Calu3 (cell line): ENCODE measurements at regions not wholly inside any gene's neighbourhood (a gene's known extent, or its start where the extent isn't known, plus 50 kb on each side); places are given as distances from the start of the nearest gene placed in this dataset.

Source experiments
- BruUV-seq: library from RNA; stranded (reverse); fragments of 400-500 nt; replicated peaks from 2 replicates; lab custom pipeline; 2021; lab: Mats Ljungman, UMichigan
- CTCF ChIA-PET: fragments of 300-600 bp; sonication (Branson Sonifier 250); formaldehyde crosslinking; loops from one replicate; lab custom pipeline; 2022; ENCODE audit warnings: antibody characterized with exemption; lab: Charles Lee
- DNase-seq: peaks from one replicate; pipeline ENCODE4 v3.0.0; 2022
- H3K27ac Mint-ChIP-seq: one replicate; pipeline ENCODE4 v1.8.0; 2022; ENCODE audit warnings: mixed read lengths; ENCODE audit not compliant: unreplicated experiment
- H3K27me3 Mint-ChIP-seq: one replicate; pipeline ENCODE4 v1.8.0; 2022; ENCODE audit warnings: mixed read lengths; ENCODE audit not compliant: unreplicated experiment
- H3K36me3 Mint-ChIP-seq: one replicate; pipeline ENCODE4 v1.8.0; 2022; ENCODE audit warnings: mild to moderate bottlenecking, moderate library complexity, mixed read lengths; ENCODE audit not compliant: insufficient read depth, unreplicated experiment
- H3K4me1 Mint-ChIP-seq: one replicate; pipeline ENCODE4 v1.8.0; 2022; ENCODE audit warnings: mild to moderate bottlenecking, low read depth, mixed read lengths; ENCODE audit not compliant: unreplicated experiment
- H3K4me3 Mint-ChIP-seq: one replicate; pipeline ENCODE4 v1.8.0; 2022; ENCODE audit warnings: mild to moderate bottlenecking, low read depth, moderate library complexity, mixed read lengths; ENCODE audit not compliant: unreplicated experiment
- H3K9me3 Mint-ChIP-seq: one replicate; pipeline ENCODE4 v1.8.0; 2022; ENCODE audit warnings: low read depth, mixed read lengths; ENCODE audit not compliant: unreplicated experiment
- CTCF ChIP-seq: fragments of 200-600 bp; IDR thresholded peaks from one replicate; pipeline ENCODE4 v1.8.0; 2022; ENCODE audit warnings: antibody characterized with exemption; ENCODE audit not compliant: unreplicated experiment
- intact Hi-C: fragments of 100-400 bp; cut with micrococcal nuclease; formaldehyde crosslinking; loops from one replicate; pipeline ENCODE4 v1.10.0; 2022; ENCODE audit not compliant: unreplicated experiment

- H3K9me3 Mint-ChIP-seq = peaks cover 4% of the 10 kb centered on the region
- no peaks in the 10 kb centered on the region for H3K4me1 Mint-ChIP-seq
- no peak for TF ChIP-seq CTCF
- H3K27me3 Mint-ChIP-seq = no peaks in the 10 kb centered on the region
- no TSS peak for BruUV-seq
- no peaks in the 10 kb centered on the region for H3K36me3 Mint-ChIP-seq
- intact Hi-C loops = no loop called here
- H3K27ac Mint-ChIP-seq = no peak overlapping the region
- H3K4me3 Mint-ChIP-seq = no peak overlapping the region
- CTCF ChIA-PET = no interaction called here
- DNase-seq = no peak
Observed at GRCh38 chr5:23157169-23157568, 304.0 kb upstream of the CDH12 start.

- BruUV-seq = no TSS peak
- H3K36me3 Mint-ChIP-seq = no peaks in the 10 kb centered on the region
- H3K27ac Mint-ChIP-seq = no peak overlapping the region
- no peak overlapping the region for H3K4me3 Mint-ChIP-seq
- intact Hi-C loops = no loop called here
- CTCF ChIA-PET = no interaction called here
- no peak for TF ChIP-seq CTCF
- DNase-seq = no peak
- no peaks in the 10 kb centered on the region for H3K27me3 Mint-ChIP-seq
- H3K4me1 Mint-ChIP-seq = no peaks in the 10 kb centered on the region
- H3K9me3 Mint-ChIP-seq = peaks cover 22% of the 10 kb centered on the region
Observed at GRCh38 chr5:23147625-23148024, 294.5 kb upstream of the CDH12 start.

- no peak for DNase-seq
- peaks cover 22% of the 10 kb centered on the region for H3K9me3 Mint-ChIP-seq
- no peak overlapping the region for H3K4me3 Mint-ChIP-seq
- intact Hi-C loops = no loop called here
- H3K27me3 Mint-ChIP-seq = no peaks in the 10 kb centered on the region
- no peaks in the 10 kb centered on the region for H3K36me3 Mint-ChIP-seq
- CTCF ChIA-PET = no interaction called here
- H3K27ac Mint-ChIP-seq = no peak overlapping the region
- no peak for TF ChIP-seq CTCF
- BruUV-seq = no TSS peak
- no peaks in the 10 kb centered on the region for H3K4me1 Mint-ChIP-seq
Observed at GRCh38 chr5:23146183-23146582, 293.0 kb upstream of the CDH12 start.

GRCh38 chr5:23139338-23140171, 286.4 kb upstream of the CDH12 start:
- no TSS peak for BruUV-seq
- no peaks in the 10 kb centered on the region for H3K27me3 Mint-ChIP-seq
- no peak for DNase-seq
- H3K4me1 Mint-ChIP-seq = no peaks in the 10 kb centered on the region
- no peaks in the 10 kb centered on the region for H3K36me3 Mint-ChIP-seq
- H3K27ac Mint-ChIP-seq = no peak overlapping the region
- intact Hi-C loops = loop anchor here (5.0 kb wide), 1 partner anchor 247 kb away; no protein-coding TSS in a partner anchor
- H3K4me3 Mint-ChIP-seq = no peak overlapping the region
- TF ChIP-seq CTCF = no peak
- peaks cover 11% of the 10 kb centered on the region for H3K9me3 Mint-ChIP-seq
- CTCF ChIA-PET = no interaction called here
